ENCODE measurements at regions not wholly inside any gene's neighbourhood (a gene's known extent, or its start where the extent isn't known, plus 50 kb on each side); places are given as distances from the start of the nearest gene placed in this dataset.

DNA sequence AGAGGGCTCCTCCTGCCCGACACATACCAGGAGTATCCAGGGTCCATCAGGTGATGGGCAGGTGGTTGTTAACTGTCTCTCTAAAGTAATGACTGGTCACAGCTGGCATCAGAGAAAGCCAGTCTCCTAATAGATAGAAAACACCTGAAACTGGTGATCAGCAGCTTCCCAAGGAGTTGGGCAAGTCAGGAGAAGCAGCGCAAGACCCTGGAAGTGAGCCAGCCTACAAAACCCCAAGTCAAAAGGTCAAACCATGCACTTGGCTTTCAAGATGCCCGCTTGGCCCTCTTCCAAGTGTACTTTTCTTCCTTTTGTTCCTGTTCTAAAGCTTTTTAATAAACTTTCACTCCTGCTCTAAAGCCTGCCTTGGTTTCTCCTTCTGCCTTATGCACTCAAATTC, 815.2 kb downstream of the DCDC2C start:
- TF ChIP-seq, protein P1, sequence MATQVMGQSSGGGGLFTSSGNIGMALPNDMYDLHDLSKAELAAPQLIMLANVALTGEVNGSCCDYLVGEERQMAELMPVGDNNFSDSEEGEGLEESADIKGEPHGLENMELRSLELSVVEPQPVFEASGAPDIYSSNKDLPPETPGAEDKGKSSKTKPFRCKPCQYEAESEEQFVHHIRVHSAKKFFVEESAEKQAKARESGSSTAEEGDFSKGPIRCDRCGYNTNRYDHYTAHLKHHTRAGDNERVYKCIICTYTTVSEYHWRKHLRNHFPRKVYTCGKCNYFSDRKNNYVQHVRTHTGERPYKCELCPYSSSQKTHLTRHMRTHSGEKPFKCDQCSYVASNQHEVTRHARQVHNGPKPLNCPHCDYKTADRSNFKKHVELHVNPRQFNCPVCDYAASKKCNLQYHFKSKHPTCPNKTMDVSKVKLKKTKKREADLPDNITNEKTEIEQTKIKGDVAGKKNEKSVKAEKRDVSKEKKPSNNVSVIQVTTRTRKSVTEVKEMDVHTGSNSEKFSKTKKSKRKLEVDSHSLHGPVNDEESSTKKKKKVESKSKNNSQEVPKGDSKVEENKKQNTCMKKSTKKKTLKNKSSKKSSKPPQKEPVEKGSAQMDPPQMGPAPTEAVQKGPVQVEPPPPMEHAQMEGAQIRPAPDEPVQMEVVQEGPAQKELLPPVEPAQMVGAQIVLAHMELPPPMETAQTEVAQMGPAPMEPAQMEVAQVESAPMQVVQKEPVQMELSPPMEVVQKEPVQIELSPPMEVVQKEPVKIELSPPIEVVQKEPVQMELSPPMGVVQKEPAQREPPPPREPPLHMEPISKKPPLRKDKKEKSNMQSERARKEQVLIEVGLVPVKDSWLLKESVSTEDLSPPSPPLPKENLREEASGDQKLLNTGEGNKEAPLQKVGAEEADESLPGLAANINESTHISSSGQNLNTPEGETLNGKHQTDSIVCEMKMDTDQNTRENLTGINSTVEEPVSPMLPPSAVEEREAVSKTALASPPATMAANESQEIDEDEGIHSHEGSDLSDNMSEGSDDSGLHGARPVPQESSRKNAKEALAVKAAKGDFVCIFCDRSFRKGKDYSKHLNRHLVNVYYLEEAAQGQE (IDR thresholded peaks at IDR 0.05; ENCODE audit: insufficient read depth in 1 of 2, low read depth in 2 of 2, low read length in 2 of 2) = no peak
- TF ChIP-seq TAF1 (IDR thresholded peaks at IDR 0.05; ENCODE audit: borderline replicate concordance, insufficient read depth, low read length) (no peak), SIN3A (IDR thresholded peaks at IDR 0.05; ENCODE audit: borderline replicate concordance, insufficient read depth, low read length) (no peak), POLR2AphosphoS5 (IDR thresholded peaks at IDR 0.05; ENCODE audit: low read depth, low read length) (no peak), FOXP2 (optimal IDR thresholded peaks at IDR 0.05; ENCODE audit: borderline replicate concordance, extremely low read depth, extremely low read length, insufficient read depth) (no peak)
